ENCODE measurements at regions not wholly inside any gene's neighbourhood (a gene's known extent, or its start where the extent isn't known, plus 50 kb on each side); places are given as distances from the start of the nearest gene placed in this dataset.

DNA sequence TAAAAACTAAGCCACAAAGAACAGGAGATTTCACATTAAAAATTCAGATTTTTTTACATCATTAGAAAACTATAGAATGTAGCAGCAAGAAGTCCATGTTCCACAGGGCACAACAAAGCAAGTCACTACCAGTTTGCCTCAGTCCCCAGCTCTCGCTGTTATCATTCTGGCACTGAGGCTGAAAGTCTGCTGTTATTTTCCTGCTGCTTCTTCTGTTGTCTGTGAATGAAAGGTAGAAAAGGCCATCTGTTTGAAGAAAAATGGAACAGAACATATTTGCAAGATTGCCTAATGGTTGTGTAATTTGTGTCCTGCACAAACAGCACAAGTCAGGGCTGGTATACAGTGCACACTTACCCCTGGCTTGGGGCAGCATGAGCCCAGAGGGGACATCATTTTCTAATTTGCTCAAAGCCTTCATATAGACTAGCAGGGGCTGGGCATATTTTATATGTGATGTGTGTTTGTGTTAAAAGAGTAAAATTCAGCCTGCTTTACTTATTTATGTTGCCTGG is 105.6 kb upstream of the COG2 start:
- no peak overlapping the region for H3K9ac ChIP-seq (ENCODE audit: low read depth in 2 of 2, low read length in 2 of 2)
- TF ChIP-seq, protein P1, sequence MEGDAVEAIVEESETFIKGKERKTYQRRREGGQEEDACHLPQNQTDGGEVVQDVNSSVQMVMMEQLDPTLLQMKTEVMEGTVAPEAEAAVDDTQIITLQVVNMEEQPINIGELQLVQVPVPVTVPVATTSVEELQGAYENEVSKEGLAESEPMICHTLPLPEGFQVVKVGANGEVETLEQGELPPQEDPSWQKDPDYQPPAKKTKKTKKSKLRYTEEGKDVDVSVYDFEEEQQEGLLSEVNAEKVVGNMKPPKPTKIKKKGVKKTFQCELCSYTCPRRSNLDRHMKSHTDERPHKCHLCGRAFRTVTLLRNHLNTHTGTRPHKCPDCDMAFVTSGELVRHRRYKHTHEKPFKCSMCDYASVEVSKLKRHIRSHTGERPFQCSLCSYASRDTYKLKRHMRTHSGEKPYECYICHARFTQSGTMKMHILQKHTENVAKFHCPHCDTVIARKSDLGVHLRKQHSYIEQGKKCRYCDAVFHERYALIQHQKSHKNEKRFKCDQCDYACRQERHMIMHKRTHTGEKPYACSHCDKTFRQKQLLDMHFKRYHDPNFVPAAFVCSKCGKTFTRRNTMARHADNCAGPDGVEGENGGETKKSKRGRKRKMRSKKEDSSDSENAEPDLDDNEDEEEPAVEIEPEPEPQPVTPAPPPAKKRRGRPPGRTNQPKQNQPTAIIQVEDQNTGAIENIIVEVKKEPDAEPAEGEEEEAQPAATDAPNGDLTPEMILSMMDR (IDR thresholded peaks at IDR 0.05): no peak
- intact Hi-C loops (cut with DNase I): no loop called here

DNA sequence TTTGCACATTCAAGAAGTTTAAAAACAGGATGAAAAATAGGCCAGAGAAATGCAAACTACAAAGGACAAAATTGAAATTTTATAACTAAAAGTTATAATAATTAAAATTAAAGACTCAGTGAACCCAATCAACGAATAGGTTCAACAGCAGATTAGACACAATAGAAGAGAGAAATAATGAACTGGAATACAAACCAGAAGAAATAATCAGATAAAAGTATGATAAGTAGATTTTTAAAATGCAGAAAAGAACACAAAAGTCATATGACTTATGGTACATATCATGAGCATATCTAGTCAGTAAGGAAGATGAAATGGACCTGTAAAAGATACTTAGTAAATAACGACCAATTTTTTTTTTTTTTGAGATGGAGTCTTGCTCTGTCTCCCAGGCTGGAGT is 108.1 kb upstream of the COG2 start:
- intact Hi-C loops (cut with DNase I): no loop called here
- H3K4me1 ChIP-seq: no peaks in the 10 kb centered on the region
- H3K4me3 ChIP-seq: no peak overlapping the region
- H3K9ac ChIP-seq (ENCODE audit: low read depth in 2 of 2, low read length in 2 of 2): no peak overlapping the region
- no peak overlapping the region for H3K27ac ChIP-seq
- H3K27me3 ChIP-seq: no peaks in the 10 kb centered on the region
- no peaks in the 10 kb centered on the region for H3K36me3 ChIP-seq
- TF ChIP-seq, protein P1 (IDR thresholded peaks at IDR 0.05): no peak
- DNase-seq: no peak
- no peaks in the 10 kb centered on the region for H3K9me3 ChIP-seq

More for the DNA sequence above, 105.6 kb upstream of the COG2 start:
- H3K27me3 ChIP-seq: no peaks in the 10 kb centered on the region
- no peaks in the 10 kb centered on the region for H3K4me1 ChIP-seq
- H3K9me3 ChIP-seq: no peaks in the 10 kb centered on the region
- no peaks in the 10 kb centered on the region for H3K36me3 ChIP-seq
- H3K27ac ChIP-seq: no peak overlapping the region
- no peak overlapping the region for H3K4me3 ChIP-seq
- no peak for DNase-seq

DNA sequence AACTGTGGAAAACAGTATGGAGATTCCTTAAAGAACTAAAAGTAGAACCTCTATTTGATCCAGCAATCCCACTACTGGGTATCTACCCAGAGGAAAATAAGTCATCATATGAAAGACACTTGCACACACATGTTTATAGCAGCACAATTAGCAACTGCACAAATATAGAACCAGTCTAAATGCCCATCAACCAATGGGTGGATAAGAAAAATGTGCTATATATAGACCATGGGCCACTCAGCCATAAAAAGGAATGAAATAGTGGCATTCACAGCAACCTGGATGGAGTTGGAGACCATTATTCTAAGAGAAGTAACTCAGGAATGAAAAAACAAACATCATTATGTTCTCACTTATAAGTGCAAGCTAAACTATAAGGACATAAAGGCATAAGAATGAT is 105.0 kb upstream of the PGBD5 start:
- no peak overlapping the region for H3K9ac ChIP-seq (ENCODE audit: low read depth in 2 of 2, low read length in 2 of 2)
- intact Hi-C loops (cut with DNase I): no loop called here
- no peaks in the 10 kb centered on the region for H3K9me3 ChIP-seq
- TF ChIP-seq, protein P1 (IDR thresholded peaks at IDR 0.05): no peak
- no peaks in the 10 kb centered on the region for H3K27me3 ChIP-seq
- H3K36me3 ChIP-seq: no peaks in the 10 kb centered on the region
- no peaks in the 10 kb centered on the region for H3K4me1 ChIP-seq
- H3K4me3 ChIP-seq: no peak overlapping the region
- DNase-seq: no peak
- no peak overlapping the region for H3K27ac ChIP-seq

DNA sequence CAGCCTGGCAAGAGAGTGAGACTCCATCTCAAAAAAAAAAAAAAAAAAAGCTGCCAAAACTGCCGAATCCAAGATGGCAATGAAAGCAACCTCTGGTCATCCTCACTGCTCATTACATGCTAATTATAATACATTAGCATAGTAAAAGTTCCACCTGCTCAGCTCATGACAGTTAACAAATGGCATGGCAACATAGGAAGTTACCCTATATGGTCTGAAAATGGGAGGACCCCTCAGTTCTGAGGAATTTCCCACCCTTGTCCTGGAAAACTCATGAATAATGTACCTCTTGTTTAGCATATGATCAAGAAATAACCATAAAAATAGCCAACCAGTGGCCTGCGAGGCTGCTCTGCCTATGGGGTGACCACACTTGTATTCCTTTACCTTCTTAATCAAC is 93.1 kb upstream of the PGBD5 start:
- TF ChIP-seq, protein P1 (IDR thresholded peaks at IDR 0.05): no peak
- Histone ChIP-seq H3K4me1 (no peaks in the 10 kb centered on the region), H3K9ac (ENCODE audit: low read depth in 2 of 2, low read length in 2 of 2) (no peak overlapping the region), H3K27ac (no peak overlapping the region), H3K36me3 (no peaks in the 10 kb centered on the region), H3K4me3 (no peak overlapping the region), H3K27me3 (no peaks in the 10 kb centered on the region), H3K9me3 (no peaks in the 10 kb centered on the region)
- no peak for DNase-seq
- intact Hi-C loops (cut with DNase I): no loop called here

DNA sequence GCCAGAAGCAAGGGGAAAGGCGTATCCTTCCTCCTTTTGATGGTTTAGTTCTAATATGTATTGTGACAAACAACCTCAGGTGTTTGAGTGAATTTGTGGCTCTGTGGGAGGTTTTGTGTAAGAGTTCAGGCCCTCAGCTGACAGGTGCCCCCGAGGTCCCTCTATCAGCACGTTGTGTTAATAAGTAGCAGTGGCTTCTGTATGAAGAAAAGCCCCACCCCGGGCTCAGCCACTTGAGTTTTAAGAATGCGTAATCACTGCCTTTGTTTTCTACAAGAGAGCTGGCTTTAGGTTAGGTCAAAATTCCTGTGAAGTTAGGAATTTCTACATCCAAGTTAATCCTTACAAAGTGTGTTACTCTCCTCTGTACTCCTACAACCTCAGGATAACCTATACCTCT is 92.4 kb upstream of the PGBD5 start:
- TF ChIP-seq, protein P1 (IDR thresholded peaks at IDR 0.05): no peak
- H3K9ac ChIP-seq (ENCODE audit: low read depth in 2 of 2, low read length in 2 of 2): no peak overlapping the region
- no peaks in the 10 kb centered on the region for H3K9me3 ChIP-seq
- H3K36me3 ChIP-seq: no peaks in the 10 kb centered on the region
- no peaks in the 10 kb centered on the region for H3K27me3 ChIP-seq
- no peak for DNase-seq
- H3K4me3 ChIP-seq: no peak overlapping the region
- intact Hi-C loops (cut with DNase I): no loop called here
- H3K27ac ChIP-seq: no peak overlapping the region
- H3K4me1 ChIP-seq: no peaks in the 10 kb centered on the region
